ENCODE measurements at regions not wholly inside any gene's neighbourhood (a gene's known extent, or its start where the extent isn't known, plus 50 kb on each side); places are given as distances from the start of the nearest gene placed in this dataset.

- Histone ChIP-seq H3K79me2 (no peaks in the 10 kb centered on the region), H3K36me3 (replicated peaks; ENCODE audit: insufficient read depth, low read depth) (no peaks in the 10 kb centered on the region), H3K9me2 (replicated peaks; ENCODE audit: insufficient read depth) (no peaks in the 10 kb centered on the region), H3K9me3 (ENCODE audit: low read depth) (no peaks in the 10 kb centered on the region), H3K4me3 (no peak overlapping the region), H3K27me3 (no peaks in the 10 kb centered on the region), H4K20me1 (ENCODE audit: insufficient read depth, poor library complexity, severe bottlenecking) (no peaks in the 10 kb centered on the region), H2AFZ (no peak overlapping the region), H3K27ac (no peak overlapping the region), H3K4me1 (ENCODE audit: insufficient read depth) (no peaks in the 10 kb centered on the region), H3K4me2 (no peak overlapping the region)
- no peak for TF ChIP-seq EZH2 (IDR thresholded peaks at IDR 0.05; ENCODE audit: borderline replicate concordance)
- TF ChIP-seq EZH2phosphoT487 (IDR thresholded peaks at IDR 0.05; ENCODE audit: low read depth, severe bottlenecking, unreplicated experiment), result no peak
- no peak for TF ChIP-seq CTCF (IDR thresholded peaks at IDR 0.05; ENCODE audit: poor library complexity)
- no peak for DNase-seq (ENCODE audit: low spot score)
- over 99% methylated on average over 10 of the region's 10 CpGs for WGBS (ENCODE audit: low lambda C conversion rate, missing lambda C conversion rate)
These were observed 135.9 kb upstream of the ASB18 start for GRCh38 chr2:236400046-236400574.

GRCh38 chr2:236400594-236401360, 136.6 kb upstream of the ASB18 start:
- DNase-seq (ENCODE audit: low spot score), result no peak
- no peak overlapping the region for H2AFZ ChIP-seq
- no peak overlapping the region for H3K27ac ChIP-seq
- H3K36me3 ChIP-seq (replicated peaks; ENCODE audit: insufficient read depth, low read depth), result no peaks in the 10 kb centered on the region
- no peak overlapping the region for H3K4me2 ChIP-seq
- H3K79me2 ChIP-seq, result no peaks in the 10 kb centered on the region
- 95% methylated on average over 18 of the region's 20 CpGs for WGBS (ENCODE audit: low lambda C conversion rate, missing lambda C conversion rate)
- no peaks in the 10 kb centered on the region for H3K9me3 ChIP-seq (ENCODE audit: low read depth)
- H4K20me1 ChIP-seq (ENCODE audit: insufficient read depth, poor library complexity, severe bottlenecking), result no peaks in the 10 kb centered on the region
- no peaks in the 10 kb centered on the region for H3K4me1 ChIP-seq (ENCODE audit: insufficient read depth)
- no peaks in the 10 kb centered on the region for H3K9me2 ChIP-seq (replicated peaks; ENCODE audit: insufficient read depth)
- no peaks in the 10 kb centered on the region for H3K27me3 ChIP-seq
- TF ChIP-seq CTCF (IDR thresholded peaks at IDR 0.05; ENCODE audit: poor library complexity) (no peak), EZH2phosphoT487 (IDR thresholded peaks at IDR 0.05; ENCODE audit: low read depth, severe bottlenecking, unreplicated experiment) (no peak), EZH2 (IDR thresholded peaks at IDR 0.05; ENCODE audit: borderline replicate concordance) (no peak)
- H3K4me3 ChIP-seq, result no peak overlapping the region

- no peak for TF ChIP-seq EZH2 (IDR thresholded peaks at IDR 0.05; ENCODE audit: borderline replicate concordance)
- H2AFZ ChIP-seq, result no peak overlapping the region
- no peak overlapping the region for H3K4me2 ChIP-seq
- H3K9me3 ChIP-seq (ENCODE audit: low read depth), result no peaks in the 10 kb centered on the region
- H3K27me3 ChIP-seq, result no peaks in the 10 kb centered on the region
- no peaks in the 10 kb centered on the region for H3K4me1 ChIP-seq (ENCODE audit: insufficient read depth)
- H3K27ac ChIP-seq, result no peak overlapping the region
- no peaks in the 10 kb centered on the region for H3K36me3 ChIP-seq (replicated peaks; ENCODE audit: insufficient read depth, low read depth)
- H3K9me2 ChIP-seq (replicated peaks; ENCODE audit: insufficient read depth), result no peaks in the 10 kb centered on the region
- no peak for DNase-seq (ENCODE audit: low spot score)
- 82% methylated on average over 12 of the region's 12 CpGs for WGBS (ENCODE audit: low lambda C conversion rate, missing lambda C conversion rate)
- H3K79me2 ChIP-seq, result no peaks in the 10 kb centered on the region
- H3K4me3 ChIP-seq, result no peak overlapping the region
- H4K20me1 ChIP-seq (ENCODE audit: insufficient read depth, poor library complexity, severe bottlenecking), result no peaks in the 10 kb centered on the region
These were observed 138.0 kb upstream of the ASB18 start for GRCh38 chr2:236402033-236402790.

- Histone ChIP-seq H3K27ac (no peak overlapping the region), H2AFZ (no peak overlapping the region)
- WGBS (ENCODE audit: low lambda C conversion rate, missing lambda C conversion rate), result 95% methylated on average over 3 of the region's 4 CpGs
These were observed 138.9 kb upstream of the ASB18 start for GRCh38 chr2:236403125-236403524.

More at GRCh38 chr2:236403125-236403524, 138.9 kb upstream of the ASB18 start:
- Histone ChIP-seq H3K36me3 (replicated peaks; ENCODE audit: insufficient read depth, low read depth) (no peaks in the 10 kb centered on the region), H3K27me3 (no peaks in the 10 kb centered on the region), H3K79me2 (no peaks in the 10 kb centered on the region), H3K9me2 (replicated peaks; ENCODE audit: insufficient read depth) (no peaks in the 10 kb centered on the region), H3K4me3 (no peak overlapping the region), H3K4me1 (ENCODE audit: insufficient read depth) (no peaks in the 10 kb centered on the region), H3K9me3 (ENCODE audit: low read depth) (no peaks in the 10 kb centered on the region), H3K4me2 (no peak overlapping the region), H4K20me1 (ENCODE audit: insufficient read depth, poor library complexity, severe bottlenecking) (no peaks in the 10 kb centered on the region)
- no peak for DNase-seq (ENCODE audit: low spot score)
- TF ChIP-seq EZH2 (IDR thresholded peaks at IDR 0.05; ENCODE audit: borderline replicate concordance) (no peak), EZH2phosphoT487 (IDR thresholded peaks at IDR 0.05; ENCODE audit: low read depth, severe bottlenecking, unreplicated experiment) (no peak)

All from hepatocyte (in vitro differentiated cells).